ENCODE measurements at regions not wholly inside any gene's neighbourhood (a gene's known extent, or its start where the extent isn't known, plus 50 kb on each side); places are given as distances from the start of the nearest gene placed in this dataset.

DNA sequence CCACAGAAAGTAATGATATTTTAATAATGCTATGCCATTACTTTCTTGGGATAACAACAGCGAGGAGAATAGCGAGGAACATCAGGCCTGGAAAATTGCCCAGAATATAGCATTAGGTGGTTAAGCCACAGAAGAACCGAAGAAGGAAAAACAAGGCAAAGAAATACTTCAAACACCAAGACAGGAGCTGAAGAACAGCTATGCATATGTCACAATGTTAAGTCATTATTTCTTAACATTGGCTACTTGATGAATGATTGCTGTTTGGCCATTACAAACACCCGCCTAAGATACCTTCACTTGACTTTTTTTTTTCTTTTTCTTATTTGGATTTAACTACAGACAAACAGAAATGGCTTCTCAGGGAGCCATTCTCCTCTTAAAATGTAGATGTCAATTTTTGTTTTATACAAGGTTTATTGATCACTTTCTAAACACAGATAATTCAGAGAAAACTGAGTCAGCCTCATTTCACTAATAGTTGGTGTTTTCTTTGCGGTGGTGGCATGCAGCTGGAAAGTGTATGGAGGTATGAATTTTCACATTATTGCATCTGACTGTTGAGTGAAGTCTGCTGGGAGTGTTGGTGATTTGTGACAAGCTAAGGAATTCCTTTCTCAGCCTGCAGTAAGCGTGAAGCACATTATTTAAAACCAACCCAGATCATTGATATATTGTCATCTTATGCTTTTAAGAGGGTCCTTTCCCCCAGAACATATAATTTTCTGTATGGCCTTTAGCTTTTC lies 705.7 kb upstream of the NR2F2 start:
- Histone ChIP-seq H3K4me3 (no peak overlapping the region), H3K27me3 (no peaks in the 10 kb centered on the region), H3K4me1 (no peaks in the 10 kb centered on the region), H3K36me3 (no peaks in the 10 kb centered on the region), H3K9me3 (no peaks in the 10 kb centered on the region), H3K27ac (no peak overlapping the region)
- intact Hi-C loops (cut with DNase I), result no loop called here
- TF ChIP-seq, protein P1, sequence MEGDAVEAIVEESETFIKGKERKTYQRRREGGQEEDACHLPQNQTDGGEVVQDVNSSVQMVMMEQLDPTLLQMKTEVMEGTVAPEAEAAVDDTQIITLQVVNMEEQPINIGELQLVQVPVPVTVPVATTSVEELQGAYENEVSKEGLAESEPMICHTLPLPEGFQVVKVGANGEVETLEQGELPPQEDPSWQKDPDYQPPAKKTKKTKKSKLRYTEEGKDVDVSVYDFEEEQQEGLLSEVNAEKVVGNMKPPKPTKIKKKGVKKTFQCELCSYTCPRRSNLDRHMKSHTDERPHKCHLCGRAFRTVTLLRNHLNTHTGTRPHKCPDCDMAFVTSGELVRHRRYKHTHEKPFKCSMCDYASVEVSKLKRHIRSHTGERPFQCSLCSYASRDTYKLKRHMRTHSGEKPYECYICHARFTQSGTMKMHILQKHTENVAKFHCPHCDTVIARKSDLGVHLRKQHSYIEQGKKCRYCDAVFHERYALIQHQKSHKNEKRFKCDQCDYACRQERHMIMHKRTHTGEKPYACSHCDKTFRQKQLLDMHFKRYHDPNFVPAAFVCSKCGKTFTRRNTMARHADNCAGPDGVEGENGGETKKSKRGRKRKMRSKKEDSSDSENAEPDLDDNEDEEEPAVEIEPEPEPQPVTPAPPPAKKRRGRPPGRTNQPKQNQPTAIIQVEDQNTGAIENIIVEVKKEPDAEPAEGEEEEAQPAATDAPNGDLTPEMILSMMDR (IDR thresholded peaks at IDR 0.05), result no peak
- DNase-seq (no peak), ATAC-seq (no peak)

DNA sequence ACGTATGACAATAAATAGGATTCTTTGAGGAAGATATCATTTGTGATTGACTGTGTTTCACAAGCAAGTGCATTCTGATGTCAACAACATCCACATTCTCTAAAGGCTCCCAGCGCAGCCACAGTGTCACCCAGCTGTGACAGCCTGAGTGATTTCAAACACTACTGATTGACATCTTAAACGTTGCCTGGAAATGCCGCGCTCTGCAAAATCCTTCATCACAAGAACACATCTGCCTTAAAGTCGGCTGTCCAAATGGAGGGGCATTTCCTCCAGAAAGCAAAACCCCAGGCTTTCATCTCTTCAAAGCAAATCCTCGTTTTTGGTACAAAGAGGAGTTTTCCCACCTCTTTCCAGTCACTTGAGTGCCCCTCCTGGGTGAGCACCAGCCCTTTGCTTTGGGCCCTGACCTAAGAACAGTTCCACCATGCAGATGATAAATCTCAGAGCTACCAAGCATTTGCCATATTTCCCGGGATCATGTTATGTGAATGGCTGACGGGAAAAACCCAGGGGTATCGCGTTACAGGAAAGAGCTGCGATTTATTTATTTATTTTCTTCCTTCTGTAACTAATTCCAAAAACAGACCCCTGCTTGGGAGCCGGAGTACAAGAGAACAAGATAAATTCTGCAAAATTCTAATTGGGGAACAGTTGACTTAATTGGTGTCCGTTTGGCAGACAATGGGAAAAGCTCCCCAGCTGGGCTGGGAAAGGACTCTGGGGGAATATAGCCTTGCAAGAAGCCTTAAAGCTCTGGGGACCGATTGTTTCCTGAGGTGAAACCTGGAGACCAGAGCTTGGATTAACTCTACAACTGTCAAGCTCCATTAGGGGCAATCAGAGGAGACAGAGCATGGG lies 703.8 kb upstream of the NR2F2 start:
- H3K9me3 ChIP-seq, result no peaks in the 10 kb centered on the region
- no peak overlapping the region for H3K27ac ChIP-seq
- ATAC-seq (no peak), DNase-seq (no peak)
- intact Hi-C loops (cut with DNase I), result no loop called here
- no peaks in the 10 kb centered on the region for H3K36me3 ChIP-seq
- TF ChIP-seq, protein P1 (IDR thresholded peaks at IDR 0.05), result no peak
- no peaks in the 10 kb centered on the region for H3K27me3 ChIP-seq
- H3K4me3 ChIP-seq, result no peak overlapping the region
- H3K4me1 ChIP-seq, result no peaks in the 10 kb centered on the region

DNA sequence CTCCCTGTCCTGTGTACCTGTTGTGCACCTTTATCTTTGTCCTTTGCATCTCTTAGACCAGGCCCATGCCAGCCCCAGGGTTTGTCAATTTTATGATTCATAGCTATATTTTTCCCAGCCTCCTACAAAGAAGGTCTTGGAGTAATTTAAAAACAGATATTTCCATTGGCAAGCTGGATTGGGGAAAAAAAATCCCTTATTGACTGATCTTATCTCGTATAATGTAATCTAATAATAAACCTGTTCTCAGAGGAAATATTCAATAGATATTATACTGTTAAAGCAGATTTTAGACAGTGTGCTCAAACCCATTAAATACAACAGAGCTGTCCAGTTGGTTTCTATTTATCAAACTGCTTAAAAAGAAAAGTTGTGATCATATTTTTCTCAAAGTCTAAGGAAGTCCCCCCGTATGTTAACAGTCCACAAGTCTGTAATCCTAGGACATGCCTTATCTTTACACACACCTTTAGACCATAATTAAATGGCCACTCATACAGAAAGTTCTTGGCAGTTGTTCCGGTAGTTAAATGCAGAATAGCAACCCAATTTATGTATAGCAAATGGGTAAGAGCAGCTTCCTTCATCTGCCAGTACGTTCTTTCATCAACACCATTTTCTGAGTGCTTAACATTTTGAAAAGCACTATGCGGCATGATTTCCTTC lies 700.9 kb upstream of the NR2F2 start:
- intact Hi-C loops (cut with DNase I), result no loop called here
- no peak for DNase-seq
- H3K4me3 ChIP-seq, result no peak overlapping the region
- no peaks in the 10 kb centered on the region for H3K27me3 ChIP-seq
- no peak overlapping the region for H3K27ac ChIP-seq
- TF ChIP-seq, protein P1 (IDR thresholded peaks at IDR 0.05), result no peak
- no peak for ATAC-seq
- H3K4me1 ChIP-seq, result no peaks in the 10 kb centered on the region
- H3K36me3 ChIP-seq, result no peaks in the 10 kb centered on the region
- H3K9me3 ChIP-seq, result no peaks in the 10 kb centered on the region

DNA sequence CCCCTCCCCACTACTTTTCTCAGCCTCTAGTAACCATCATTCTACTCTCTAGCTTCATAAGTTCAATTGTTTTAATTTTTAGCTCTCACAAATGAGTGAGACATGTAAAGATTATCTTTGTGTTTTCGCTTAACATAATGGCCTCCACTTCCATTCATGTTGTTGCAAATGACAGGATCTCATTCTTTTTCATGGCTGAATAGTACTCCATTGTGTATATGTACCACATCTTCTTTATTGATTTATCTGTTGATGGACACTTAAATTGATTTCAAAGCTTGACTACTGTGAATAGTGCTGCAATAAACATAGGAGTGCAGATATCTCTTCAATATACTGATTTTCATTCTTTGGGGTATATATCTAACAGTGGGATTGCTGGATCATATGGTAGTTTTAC lies 699.8 kb upstream of the NR2F2 start:
- Histone ChIP-seq H3K9me3 (no peaks in the 10 kb centered on the region), H3K27ac (no peak overlapping the region), H3K36me3 (no peaks in the 10 kb centered on the region), H3K27me3 (no peaks in the 10 kb centered on the region), H3K4me1 (no peaks in the 10 kb centered on the region), H3K4me3 (no peak overlapping the region)
- intact Hi-C loops (cut with DNase I), result no loop called here
- TF ChIP-seq, protein P1 (IDR thresholded peaks at IDR 0.05), result no peak
- DNase-seq (no peak), ATAC-seq (no peak)

DNA sequence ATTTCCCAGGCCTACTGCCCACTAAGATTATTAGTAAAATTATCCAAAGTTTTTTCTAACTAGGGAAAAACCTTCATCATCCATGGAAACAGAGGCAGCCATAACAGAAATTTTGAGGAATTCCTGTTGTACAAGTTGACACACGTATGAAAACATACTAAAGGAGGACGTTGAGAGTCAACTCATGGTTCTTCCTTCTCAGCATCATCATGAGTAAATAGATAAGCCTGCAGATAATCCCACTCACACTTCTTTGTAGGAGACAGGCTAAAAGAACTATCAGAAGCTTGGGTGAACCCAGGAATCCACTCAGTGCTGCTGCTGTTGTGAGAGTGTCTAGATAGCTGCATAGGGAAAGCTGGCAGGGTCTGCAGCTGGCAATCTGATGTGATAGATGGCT lies 694.8 kb upstream of the NR2F2 start:
- intact Hi-C loops (cut with DNase I), result no loop called here
- no peak for ATAC-seq

More for the DNA sequence above, 694.8 kb upstream of the NR2F2 start:
- Histone ChIP-seq H3K4me1 (no peaks in the 10 kb centered on the region), H3K9me3 (no peaks in the 10 kb centered on the region), H3K4me3 (no peak overlapping the region), H3K27ac (no peak overlapping the region), H3K27me3 (no peaks in the 10 kb centered on the region), H3K36me3 (no peaks in the 10 kb centered on the region)
- DNase-seq, result no peak
- TF ChIP-seq, protein P1 (IDR thresholded peaks at IDR 0.05), result no peak
